Kidney (tissue), 13 donors: ENCODE measurements at regions not wholly inside any gene's neighbourhood (a gene's known extent, or its start where the extent isn't known, plus 50 kb on each side); places are given as distances from the start of the nearest gene placed in this dataset.

Experiments
- DNase-seq, 5 donors: peaks; one replicate each; pipeline ENCODE4 v3.0.0-alpha.2; 2013 to 2020
- FAIRE-seq: peaks from 2 replicates; lab custom pipeline; 2012; peaks lifted over from hg19 to GRCh38; lab: Jason Lieb, UNC
- H3K27ac ChIP-seq, 2 donors: one replicate each; pipeline ENCODE4 v1.7.0; 2013; ENCODE audit warnings: low read depth in 2 of 2, low read length in 2 of 2, inconsistent platforms in 1 of 2
- H3K27me3 ChIP-seq: one replicate; pipeline ENCODE4 v1.7.1; 2013; ENCODE audit warnings: low read length, inconsistent platforms; ENCODE audit not compliant: control insufficient read depth, insufficient read depth
- H3K36me3 ChIP-seq, 3 donors: one replicate each; pipeline versions ENCODE4 v1.7.0 to v1.7.1; 2013; ENCODE audit warnings: low read length in 3 of 3, control low read depth in 1 of 3, inconsistent platforms in 1 of 3; ENCODE audit not compliant: insufficient read depth in 3 of 3, control insufficient read depth in 2 of 3
- H3K4me1 ChIP-seq, 3 donors: one replicate each; pipeline versions ENCODE4 v1.7.0 to v1.7.1; 2013; ENCODE audit warnings: low read length in 3 of 3, inconsistent platforms in 1 of 3, low read depth in 1 of 3; ENCODE audit not compliant: control insufficient read depth in 2 of 3, insufficient read depth in 2 of 3
- H3K4me3 ChIP-seq, 3 donors: one replicate each; pipeline versions ENCODE4 v1.7.0 to v1.8.1; 2013; ENCODE audit warnings: low read length in 3 of 3, control low read depth in 1 of 3, inconsistent platforms in 1 of 3
- H3K9ac ChIP-seq, 3 donors: one replicate each; pipeline versions ENCODE4 v1.7.0 to v1.7.1; 2013; ENCODE audit warnings: low read length in 3 of 3, control low read depth in 1 of 3, inconsistent platforms in 1 of 3
- H3K9me3 ChIP-seq, 3 donors: one replicate each; pipeline versions ENCODE4 v1.7.0 to v1.7.1; 2013; ENCODE audit warnings: low read length in 3 of 3, control low read depth in 1 of 3, inconsistent platforms in 1 of 3; ENCODE audit not compliant: control insufficient read depth in 2 of 3, insufficient read depth in 1 of 3
- intact Hi-C: fragments of 100-400 bp; cut with DNase I; formaldehyde crosslinking; loops from one replicate; pipeline ENCODE4 v1.11.1; 2022
- TF ChIP-seq, protein P1 (sequence below): IDR thresholded peaks from 3 replicates; pipeline ENCODE4 v1.5.1; 2012; ENCODE audit warnings: mild to moderate bottlenecking, moderate library complexity, borderline replicate concordance; ENCODE audit not compliant: insufficient read depth; ENCODE audit errors: extremely low read depth
- donor health status: control.
- donor health status: control.
- donor health status: control.
- donor health status: control.
- donor health status: control.
- donor health status: DM: yes; HTN: yes; CAD: no.
- donor health status: Normal renal cell carcinoma (clear cell type).

DNA sequence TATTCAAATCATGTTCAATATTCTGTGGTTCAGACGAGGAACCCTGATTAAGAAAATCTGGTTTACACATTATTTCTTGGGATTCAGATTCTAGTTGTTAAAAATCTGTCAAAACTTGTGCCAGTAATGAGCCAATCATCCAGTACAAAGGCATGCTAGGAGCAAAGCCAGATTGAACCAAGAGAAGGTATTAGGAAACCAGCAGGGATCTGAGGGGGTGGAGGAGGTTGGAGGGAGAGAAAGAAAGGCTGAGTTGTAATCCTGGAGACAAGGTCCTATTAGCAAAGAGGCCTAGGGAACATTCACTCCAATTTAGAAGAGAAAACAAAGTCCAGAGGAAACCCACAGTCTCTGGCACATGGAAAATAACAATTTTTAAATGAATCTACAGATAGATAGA, 352.9 kb downstream of the LTN1 start:
- no peaks in the 10 kb centered on the region for H3K36me3 ChIP-seq
- H3K9ac ChIP-seq: no peak overlapping the region
- H3K4me1 ChIP-seq: no peaks in the 10 kb centered on the region
- H3K9me3 ChIP-seq: no peaks in the 10 kb centered on the region
- no peak overlapping the region for H3K27ac ChIP-seq
- intact Hi-C loops: no loop called here
- DNase-seq (no peak), FAIRE-seq (no peak)
- H3K27me3 ChIP-seq: no peaks in the 10 kb centered on the region
- TF ChIP-seq, protein P1, sequence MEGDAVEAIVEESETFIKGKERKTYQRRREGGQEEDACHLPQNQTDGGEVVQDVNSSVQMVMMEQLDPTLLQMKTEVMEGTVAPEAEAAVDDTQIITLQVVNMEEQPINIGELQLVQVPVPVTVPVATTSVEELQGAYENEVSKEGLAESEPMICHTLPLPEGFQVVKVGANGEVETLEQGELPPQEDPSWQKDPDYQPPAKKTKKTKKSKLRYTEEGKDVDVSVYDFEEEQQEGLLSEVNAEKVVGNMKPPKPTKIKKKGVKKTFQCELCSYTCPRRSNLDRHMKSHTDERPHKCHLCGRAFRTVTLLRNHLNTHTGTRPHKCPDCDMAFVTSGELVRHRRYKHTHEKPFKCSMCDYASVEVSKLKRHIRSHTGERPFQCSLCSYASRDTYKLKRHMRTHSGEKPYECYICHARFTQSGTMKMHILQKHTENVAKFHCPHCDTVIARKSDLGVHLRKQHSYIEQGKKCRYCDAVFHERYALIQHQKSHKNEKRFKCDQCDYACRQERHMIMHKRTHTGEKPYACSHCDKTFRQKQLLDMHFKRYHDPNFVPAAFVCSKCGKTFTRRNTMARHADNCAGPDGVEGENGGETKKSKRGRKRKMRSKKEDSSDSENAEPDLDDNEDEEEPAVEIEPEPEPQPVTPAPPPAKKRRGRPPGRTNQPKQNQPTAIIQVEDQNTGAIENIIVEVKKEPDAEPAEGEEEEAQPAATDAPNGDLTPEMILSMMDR: no peak
- H3K4me3 ChIP-seq: no peak overlapping the region

DNA sequence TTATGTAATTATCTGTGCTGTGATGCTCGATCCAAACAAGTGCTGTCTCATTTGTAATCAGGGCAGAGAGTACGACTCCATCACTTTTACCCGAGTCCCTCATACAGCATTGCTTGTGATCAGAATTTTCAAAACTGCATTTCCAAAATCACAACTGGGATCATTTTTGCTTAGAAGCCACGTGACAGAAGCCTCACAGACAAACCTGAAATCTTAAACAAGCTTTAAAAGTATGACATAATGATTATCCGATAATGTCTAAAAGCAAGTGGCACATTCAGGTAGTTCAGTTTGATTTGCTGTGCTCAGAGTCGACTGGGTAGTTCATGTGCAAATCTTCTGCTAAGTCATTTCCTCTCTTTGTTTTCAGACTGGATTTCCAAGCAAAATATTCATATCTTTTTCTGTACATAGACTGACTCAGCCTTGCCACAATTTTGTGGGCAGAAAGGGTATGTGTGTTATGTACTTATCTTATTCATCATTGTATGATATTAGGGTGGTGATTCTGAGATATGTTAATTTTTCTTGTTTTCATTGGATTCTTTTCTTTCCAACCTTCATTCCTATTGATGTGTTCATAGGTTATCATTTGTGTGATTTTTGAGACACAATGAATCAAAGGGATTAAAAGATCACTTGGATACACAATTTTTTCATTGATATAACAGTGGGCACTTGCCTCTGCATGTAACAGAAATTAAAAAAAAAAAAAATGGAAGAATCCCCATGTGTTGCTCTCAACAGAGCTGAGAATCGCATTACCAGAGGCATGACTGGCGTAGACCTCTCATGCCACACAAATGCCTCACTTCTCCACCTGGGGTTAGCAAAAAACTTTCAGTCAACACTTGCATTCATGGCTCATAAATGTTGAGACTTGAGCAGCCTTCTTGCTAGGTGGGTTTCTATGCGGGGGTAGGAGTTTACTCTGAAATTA, 355.7 kb downstream of the LTN1 start:
- Histone ChIP-seq H3K27ac (no peak overlapping the region), H3K4me3 (no peak overlapping the region), H3K36me3 (no peaks in the 10 kb centered on the region), H3K9me3 (no peaks in the 10 kb centered on the region), H3K9ac (no peak overlapping the region), H3K27me3 (no peaks in the 10 kb centered on the region), H3K4me1 (no peaks in the 10 kb centered on the region)
- intact Hi-C loops: no loop called here
- TF ChIP-seq, protein P1: no peak
- FAIRE-seq (no peak), DNase-seq (no peak)

DNA sequence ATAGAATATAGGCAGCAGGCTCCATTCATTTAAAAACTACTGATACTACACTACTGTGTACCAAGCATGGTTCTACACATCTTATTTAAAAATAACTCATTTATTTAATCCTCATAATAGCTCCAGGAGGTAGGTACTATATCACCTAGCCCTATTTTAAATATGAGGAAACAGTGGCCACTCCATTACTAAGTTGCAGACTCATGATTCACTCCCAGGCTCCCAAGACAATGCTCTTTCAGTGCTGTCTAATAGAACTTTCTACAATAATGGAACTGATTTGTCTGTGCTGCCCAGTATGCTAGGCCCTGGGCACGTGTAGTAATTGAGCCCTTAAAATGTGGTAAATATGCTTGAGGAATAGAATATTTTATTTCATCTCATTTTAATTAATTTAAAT, 357.1 kb downstream of the LTN1 start:
- DNase-seq (no peak), FAIRE-seq (no peak)
- no peak overlapping the region for H3K9ac ChIP-seq
- no peak overlapping the region for H3K27ac ChIP-seq
- H3K4me3 ChIP-seq: no peak overlapping the region
- TF ChIP-seq, protein P1: no peak
- no peaks in the 10 kb centered on the region for H3K4me1 ChIP-seq
- H3K9me3 ChIP-seq: no peaks in the 10 kb centered on the region
- no peaks in the 10 kb centered on the region for H3K27me3 ChIP-seq
- intact Hi-C loops: no loop called here
- H3K36me3 ChIP-seq: no peaks in the 10 kb centered on the region
